Smooth muscle cell of the brain vasculature (primary cell): ENCODE measurements at regions not wholly inside any gene's neighbourhood (a gene's known extent, or its start where the extent isn't known, plus 50 kb on each side); places are given as distances from the start of the nearest gene placed in this dataset.
"Not testable (repeated sequence)": the region's sequence is repeated elsewhere in the genome, so short reads cannot be mapped to it uniquely, and the experiment has no call there.

Experiments
- DNase-seq: peaks from one replicate; pipeline ENCODE4 v3.0.0-alpha.2; 2012; ENCODE audit warnings: low read depth, low spot score

DNA sequence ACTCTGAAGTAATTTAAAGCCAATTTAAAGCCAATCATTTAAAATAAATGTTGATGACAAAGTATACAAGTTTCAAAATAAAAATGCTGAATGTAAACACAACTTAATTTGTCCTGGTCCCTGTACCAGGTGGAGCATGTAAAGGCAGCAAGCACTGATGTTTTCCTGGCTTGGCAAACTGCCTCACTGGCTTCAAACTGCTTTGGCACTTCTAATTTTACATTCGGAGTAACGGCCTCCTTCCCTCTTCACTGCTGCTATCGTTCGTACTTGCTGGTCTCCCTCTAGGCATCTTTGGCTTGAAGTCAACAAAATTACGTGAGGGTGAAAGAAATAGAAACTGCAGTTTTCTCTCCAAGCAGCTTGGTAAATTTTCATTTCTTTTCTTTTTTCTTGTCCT is 287.9 kb downstream of the LTN1 start:
- no peak for DNase-seq

DNA sequence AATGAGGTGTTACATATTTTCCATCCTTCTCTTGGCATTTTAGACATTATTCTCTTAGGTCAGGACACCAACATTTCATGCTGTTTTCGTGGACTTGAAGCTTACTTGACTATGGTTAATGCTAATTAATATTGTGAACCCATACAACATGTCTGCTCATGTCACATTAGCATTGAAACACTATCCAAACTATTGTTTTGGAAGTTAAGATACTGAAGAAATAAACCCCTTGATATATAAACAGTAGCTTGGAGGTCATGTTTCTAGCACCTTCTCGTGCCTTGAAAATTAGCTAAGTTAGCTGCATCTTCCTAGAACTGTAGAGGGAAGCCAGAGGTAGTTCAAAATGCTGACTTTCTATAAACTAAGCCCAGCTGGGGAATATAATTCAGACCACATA is 288.8 kb downstream of the LTN1 start:
- DNase-seq: no peak

DNA sequence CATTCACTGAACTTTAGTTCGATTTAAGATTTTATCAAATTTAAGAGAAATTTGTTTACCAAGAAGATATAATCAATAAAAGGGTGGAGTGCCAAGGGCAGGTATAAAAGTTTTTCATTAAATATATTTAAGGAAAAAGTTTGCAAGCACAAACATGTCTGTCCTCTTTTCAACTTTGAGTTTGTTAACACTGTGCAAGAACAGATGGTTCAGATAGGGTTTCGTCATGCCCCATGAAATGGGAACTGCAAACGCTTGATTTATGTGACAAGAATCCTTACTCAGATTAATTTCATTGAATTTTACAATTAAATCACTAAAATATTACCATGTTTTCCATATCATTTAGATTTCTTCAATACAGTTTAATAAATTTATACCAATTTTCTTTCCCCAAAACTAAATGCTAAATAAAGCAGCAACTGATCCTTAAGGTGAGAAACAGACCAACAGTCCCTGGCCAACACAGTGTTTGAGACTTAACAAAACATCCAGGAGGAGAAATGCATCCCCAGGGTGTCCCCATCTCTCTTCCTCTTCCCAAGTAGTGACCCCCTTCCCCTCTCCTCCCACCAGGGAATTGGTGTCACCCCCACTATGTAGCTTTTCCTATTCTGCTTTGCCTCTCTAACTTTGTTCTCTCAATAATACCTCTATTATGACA is 292.9 kb downstream of the LTN1 start:
- DNase-seq: no peak

DNA sequence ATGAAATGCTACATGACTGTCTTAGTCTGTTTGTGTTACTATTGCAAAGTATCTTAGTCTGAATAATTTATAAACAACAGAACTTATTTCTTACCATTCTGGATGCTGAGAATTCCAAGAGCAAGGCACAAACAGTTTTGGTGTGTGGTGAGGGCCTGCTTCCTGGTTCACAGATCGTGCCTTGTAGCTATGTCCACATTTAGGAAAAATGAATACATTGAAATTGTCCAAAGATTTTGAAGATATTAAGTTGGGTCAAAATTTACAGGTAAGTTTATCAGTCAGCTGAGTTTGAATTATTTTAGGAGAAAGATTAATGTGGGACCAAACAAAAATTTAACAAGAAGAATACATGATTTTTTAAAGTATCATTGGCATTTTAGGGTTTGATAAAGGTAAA is 293.5 kb downstream of the LTN1 start:
- no peak for DNase-seq

DNA sequence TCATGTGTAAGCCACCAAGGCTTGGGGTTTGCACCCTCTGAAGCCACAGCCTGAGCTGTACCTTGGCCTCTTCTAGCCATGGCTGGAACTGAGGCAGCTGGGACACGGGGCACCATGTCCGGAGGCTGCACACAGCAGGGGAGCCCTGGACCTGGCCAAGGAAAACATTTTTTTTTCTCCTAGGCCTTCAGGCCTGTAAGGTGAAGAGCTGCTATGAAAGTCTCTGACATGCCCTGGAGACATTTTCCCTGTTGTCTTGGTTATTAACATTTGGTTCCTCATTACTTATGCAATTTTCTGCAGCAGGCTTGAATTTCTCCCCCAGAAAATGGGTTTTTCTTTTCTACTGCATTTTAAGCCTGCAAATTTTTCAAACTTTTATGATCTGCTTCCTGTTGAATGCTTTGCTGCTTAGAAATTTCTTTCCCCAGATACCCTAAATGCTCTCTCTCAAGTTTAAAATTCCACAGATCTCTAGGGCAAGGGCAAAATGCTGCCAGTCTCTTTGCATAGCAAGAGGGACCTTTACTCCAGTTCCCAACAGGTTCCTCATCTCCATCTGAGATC is 295.8 kb downstream of the LTN1 start:
- DNase-seq: no peak

DNA sequence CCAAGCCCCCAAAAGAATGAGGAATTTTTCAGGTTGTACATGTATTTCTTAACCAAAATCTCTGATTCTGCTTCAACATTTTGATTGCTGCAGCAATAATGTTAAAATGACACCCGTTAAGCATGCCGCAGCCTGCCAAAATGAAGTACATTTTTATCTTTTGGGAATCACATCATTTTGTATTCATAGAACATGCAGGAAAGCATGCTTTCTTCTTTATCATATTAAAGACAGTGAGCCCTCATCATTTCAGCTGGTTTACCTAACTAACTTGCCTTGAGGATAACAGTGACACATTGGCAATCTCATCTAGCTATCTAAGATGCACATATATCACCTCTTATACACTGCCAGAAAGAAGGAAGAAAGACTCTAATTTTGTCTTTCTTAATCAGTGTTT is 299.2 kb downstream of the LTN1 start:
- DNase-seq: no peak

DNA sequence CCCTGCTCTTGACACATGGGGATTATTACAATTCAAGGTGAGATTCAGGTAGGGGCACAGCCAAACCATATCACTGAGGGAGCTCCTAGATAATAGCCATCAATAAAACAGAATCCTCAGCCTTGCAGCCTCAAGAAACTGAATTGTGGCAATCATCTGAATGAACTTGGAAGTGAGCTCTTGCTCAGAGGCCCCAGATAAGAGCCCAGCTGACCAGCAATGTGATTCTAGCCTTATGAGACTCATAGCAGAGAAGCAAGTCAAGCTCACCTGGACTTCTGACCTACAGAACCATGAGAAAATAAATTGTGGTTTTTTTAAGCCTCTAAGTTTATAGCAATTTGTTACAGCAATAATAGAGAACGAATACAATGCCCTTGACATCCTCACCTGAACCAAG is 302.5 kb downstream of the LTN1 start:
- no peak for DNase-seq

DNA sequence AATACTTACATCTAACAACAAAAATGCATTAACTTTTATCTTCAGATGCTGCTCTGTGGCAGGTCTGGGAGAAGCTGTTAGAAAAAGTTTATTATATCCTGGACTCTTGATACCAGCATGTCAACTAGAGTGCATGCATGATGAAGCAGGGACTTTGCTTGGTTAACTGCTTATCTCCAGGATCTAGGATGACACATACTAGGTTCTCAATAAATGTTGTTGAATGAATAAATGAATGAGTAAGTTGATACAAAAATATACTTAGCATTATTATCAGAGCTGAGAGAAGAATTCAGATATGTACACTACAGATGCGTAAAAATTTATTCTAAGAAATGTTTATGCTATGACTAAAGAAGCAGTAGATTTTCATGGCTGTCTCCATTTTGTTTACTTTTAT is 304.3 kb downstream of the LTN1 start:
- no peak for DNase-seq

DNA sequence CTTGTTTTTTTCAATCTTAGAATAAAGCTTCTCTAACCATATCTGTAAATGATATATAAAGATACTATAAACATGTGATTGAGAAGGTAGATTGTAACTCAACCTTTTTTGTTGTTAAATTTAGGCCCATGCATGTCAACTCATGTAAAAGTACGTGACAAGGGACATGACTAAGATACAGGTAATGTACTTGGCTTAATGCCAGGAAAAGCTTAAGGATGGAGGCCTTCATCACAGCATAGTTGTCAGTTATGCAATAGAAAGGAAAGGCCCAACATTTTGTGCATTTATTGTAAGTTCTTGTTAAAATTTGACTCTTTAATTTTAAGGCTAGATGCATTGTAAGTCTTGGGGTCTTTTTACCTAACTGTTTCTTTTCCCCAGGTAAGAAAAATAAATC is 305.1 kb downstream of the LTN1 start:
- no peak for DNase-seq

DNA sequence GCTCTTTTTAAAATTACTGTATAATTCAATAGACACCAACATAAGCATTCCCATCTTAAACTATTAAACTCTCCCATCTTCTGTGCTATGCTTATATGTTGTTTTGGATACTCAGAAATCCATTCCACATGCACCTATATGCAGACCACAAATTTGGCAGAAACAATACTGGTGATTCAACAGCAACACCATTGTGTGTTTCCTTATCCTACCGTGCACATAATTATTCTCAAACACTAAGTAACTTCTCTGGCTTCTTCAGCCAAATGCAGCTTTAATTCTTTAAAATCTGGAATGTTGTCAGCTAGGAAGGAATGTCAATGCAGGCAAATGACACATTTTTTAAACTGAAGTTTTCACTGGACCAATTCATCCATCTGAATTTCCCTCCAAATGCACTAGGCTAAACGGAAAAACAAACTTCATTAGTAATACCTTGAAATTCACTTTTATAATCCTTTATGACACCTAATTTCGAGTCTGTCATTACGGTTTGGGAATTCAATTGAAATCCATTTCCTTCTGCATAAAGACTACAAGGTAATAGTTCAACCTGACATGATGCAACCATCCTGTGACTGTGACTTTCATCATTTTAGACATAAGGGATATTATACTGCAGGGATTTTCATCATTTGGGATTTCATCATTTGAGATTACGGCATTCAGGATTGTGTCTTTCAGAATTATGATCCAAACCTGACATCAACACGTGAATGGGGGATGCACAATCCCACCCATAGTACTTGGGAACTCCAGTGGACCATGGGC is 308.5 kb downstream of the LTN1 start:
- no peak for DNase-seq

DNA sequence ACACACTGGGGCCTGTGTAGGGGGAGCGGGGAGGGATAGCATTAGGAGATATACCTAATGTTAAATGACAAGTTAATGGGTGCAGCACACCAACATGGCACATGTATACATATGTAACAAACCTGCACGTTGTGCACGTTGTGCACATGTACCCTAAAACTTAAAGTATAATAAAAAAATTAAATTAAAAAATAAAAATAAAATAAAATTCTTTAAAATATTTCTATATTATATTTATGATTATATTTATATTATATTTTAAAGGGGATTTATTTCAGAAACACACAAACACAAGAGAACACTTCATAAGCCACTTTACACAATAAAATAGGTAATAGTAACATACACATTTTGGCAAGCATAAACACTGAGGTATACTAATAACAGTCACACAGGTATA is 309.8 kb downstream of the LTN1 start:
- not testable (repeated sequence) for DNase-seq

DNA sequence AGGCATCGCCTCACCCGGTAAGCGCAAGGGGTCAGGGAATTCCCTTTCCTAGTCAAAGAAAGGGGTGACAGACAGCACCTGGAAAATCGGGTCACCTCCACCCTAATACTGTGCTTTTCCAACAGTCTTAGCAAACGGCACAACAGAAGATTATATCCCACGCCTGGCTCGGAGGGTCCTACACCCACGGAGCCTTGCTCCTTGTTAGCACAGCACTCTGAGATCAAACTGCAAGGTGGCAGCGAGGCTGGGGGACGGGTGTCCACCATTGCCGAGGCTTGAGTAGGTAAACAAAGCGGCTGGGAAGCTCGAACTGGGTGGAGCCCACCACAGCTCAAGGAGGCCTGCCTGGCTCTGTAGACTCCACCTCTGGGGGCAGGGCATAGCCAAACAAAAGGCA is 315.6 kb downstream of the LTN1 start:
- not testable (repeated sequence) for DNase-seq

DNA sequence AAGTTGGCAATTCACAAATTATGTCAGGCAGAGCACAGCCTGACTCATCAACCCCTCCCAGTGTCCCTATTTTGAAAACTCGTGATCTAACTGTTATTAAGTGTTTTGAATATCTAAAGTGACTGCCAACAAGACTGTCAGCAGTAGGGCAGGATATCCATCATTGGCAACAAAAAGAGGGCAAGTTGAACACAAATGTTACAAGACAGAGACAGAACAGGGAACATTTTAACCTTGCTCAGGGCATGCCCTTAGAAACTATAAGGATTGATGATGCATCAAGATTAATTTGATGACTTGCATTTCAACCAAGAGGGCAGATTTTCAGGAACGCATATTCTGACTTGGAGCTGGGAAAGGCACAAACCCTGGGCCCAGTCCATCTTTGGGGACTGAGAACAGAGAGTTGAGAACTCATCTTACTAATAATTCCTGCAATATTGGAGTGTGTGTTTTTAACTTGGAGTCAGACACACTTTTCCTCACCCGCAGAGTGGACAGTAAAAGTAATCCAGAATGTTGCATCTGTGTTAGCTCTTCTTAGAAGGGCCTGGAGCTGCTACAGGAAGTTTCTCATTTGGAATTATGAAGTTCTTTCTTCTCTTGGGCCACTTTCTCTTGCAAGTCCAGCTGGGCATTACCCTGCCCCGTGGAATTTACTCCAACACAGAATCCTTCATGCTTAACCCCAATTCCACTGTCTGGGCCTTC is 317.2 kb downstream of the LTN1 start:
- DNase-seq: no peak

DNA sequence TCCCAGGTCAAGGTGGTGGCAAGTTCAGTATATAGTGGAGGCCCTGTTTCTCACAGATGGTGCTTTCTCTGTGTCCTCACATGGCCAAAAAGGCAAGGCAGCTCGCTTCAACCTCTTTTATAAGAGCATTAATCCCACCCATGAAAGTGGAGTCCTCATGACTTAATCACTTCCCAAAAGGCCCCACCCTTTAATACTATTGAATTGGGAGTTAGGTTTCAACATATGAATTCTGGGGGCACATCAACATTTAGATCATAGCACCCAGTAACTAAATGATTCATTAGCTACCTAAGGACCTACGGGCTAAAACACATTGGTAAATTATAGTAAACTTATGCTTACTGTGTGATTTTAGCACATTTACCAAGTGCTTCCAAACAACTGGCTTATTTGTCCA is 317.9 kb downstream of the LTN1 start:
- no peak for DNase-seq

DNA sequence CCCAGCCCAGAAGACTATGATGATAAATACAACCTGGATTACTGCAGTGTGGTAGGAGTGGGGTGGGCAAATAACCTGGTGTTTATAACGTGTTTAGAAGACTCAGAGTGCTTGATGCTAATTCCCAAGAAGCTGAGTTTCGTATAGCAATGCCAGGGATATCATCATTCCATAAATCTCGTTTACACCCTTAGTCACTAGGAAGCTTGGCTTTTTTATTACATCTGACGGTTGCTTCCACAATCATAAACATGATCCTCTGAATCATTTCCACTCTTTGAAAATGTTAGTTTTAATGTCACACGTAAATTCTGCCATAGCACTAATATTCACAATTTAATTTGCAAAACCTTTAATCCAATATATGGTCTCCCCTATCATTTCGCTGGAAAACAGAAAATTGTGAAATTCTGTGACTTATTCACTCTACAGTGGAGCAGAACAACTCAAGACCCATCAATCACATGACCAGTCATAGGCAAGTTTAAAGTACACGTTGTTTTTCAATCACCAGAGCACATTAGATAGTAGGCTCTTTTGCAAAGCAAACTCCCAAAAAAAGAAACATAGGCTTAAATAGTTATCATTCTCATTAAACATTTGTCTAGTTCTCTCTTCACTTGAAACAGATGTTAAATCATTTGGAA is 321.0 kb downstream of the LTN1 start:
- DNase-seq: no peak

DNA sequence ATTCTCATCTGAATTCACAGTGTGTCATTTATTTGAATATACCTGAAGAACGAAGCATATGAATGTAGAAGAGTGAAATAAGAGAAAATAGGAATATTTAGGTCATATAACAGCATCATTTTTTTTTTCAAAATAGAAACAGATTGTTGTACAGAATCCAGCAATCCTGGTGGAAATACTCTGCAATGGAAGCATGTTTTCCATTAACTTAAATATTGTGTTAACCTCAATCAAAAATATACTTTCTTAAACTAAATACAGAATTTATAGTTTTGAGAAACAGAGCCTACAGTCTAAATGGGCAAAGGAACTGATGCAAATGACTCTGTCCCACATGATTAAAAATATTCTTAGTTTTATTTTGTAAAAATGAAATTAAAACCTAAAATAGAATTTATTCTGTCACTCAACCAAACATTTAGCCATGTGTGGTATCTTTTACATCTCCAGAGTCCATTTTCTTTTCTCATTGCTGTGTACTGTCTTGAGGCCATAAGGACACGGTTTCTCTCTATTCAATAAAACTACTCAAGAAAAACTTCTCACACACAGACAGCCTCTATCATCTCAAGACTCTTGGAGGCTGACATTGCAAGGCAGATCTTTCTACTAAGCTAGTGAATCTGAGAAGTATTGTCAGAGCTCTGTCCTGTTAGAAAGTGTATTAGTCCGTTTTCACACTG is 322.6 kb downstream of the LTN1 start:
- no peak for DNase-seq

DNA sequence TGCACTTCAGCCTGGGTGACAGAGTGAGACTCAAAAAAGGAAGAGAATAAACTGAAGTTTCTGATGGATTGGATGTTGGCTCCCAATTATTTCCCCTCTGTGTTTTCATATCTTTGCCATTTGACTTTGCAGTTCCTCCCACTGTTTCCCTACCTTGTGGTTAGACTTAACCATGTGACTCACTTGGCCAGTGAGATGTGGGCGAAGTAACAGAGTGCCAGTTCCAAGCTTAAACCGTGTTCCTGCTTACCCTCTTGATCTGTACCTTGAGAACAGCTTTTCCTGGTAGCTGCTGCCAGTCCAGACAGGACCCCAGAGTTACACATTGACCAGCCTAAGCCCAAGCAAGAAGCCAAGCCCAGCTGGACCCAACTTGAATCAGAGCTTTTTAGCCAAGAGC is 323.4 kb downstream of the LTN1 start:
- DNase-seq: no peak

DNA sequence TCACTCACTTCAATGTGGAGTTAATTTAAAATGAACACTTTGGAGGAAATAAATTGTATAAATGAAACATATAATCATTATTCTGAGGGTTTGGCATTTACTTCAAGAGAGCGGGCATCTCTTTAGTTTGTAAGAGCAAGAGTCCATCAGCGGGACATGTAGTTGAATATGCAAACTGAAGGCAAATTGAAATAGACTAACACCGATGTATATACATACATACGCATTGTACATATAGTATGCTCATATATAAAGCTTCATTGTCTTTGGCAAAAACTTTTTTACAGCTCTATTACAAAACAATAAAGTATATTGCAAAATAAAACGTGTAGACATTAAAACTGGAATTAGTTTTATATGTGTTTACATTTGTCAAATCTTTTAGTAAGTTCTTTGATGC is 328.9 kb downstream of the LTN1 start:
- no peak for DNase-seq

DNA sequence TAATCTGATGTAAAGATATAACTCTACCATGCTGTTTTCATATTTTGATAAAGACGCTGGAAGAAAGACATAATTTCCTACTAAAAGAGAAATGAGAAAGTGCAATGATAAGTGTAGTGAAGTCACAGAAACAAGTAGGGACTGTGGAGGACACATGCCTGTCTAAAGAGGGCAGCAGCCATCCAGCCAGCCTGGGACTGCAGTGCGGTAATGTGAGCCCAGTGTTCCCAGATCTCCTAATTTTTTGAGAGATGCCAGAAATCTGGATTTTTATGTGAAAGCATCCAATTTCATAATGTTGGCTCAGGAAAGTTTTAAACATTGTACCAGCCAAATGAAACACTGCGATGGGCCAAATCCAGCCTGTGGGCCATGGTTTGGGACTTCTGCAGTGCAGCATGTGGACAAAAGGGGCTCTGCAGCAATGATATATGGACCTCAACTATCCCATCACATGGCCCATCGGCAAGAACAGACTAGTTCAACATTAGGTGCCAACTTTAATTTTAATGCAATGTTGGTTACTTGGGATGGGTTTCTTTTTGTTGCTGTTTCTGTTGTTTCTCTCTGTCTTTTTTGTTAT is 329.5 kb downstream of the LTN1 start:
- DNase-seq: no peak

DNA sequence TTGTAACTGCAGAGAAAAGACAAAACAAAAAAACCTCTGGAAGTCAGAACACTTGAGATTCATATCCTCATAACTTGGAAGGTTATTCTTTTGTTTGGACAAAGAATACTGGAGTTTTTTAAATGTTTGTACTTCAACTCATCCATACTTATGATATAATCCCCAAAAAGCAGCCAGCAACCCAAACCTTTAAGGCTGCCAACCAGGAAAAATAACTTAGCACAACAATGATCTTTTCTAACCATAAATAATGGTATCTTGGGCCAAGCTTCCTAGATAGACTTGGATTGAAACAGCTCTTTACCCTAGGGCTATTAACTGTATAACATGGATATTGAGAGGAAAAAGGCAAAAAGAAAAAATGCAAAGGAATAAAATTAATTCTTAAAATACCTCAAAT is 335.1 kb downstream of the LTN1 start:
- DNase-seq: no peak

DNA sequence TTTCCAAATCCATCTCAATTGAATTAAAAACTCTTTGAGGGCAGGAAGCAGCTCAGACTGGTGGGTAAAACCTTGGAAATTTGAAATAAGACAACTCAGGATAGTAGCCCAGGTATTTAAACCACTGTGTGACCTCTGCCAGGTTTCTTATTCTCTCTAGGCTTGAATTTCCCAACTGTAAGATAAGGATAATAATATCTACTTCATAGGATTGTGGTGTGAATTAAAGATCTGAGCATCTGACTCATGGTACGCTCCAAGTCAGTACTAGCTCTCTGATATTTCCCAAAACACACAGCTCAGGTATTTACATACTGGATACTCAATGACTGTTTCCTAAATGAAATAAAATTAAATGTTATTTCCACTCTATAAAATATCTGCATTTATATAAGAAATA is 337.2 kb downstream of the LTN1 start:
- DNase-seq: no peak
